Stimulated activated CD8-positive, alpha-beta memory T cell treated with anti-CD3 and anti-CD28 coated beads, Interleukin-7, amount 100 ng/mL, for 48 hours (primary cell): ENCODE measurements at regions not wholly inside any gene's neighbourhood (a gene's known extent, or its start where the extent isn't known, plus 50 kb on each side); places are given as distances from the start of the nearest gene placed in this dataset.
A peak's percentile ranks its signal among the peaks of the same experiment; 100 is the strongest.
"Not testable (repeated sequence)": the region's sequence is repeated elsewhere in the genome, so short reads cannot be mapped to it uniquely, and the experiment has no call there.

Source experiments
- DNase-seq, 2 donors: peaks; one replicate each; pipeline ENCODE4 v3.0.0-alpha.2; 2020; ENCODE audit warnings: low read depth in 1 of 2; ENCODE audit errors: extremely low read depth in 1 of 2

DNA sequence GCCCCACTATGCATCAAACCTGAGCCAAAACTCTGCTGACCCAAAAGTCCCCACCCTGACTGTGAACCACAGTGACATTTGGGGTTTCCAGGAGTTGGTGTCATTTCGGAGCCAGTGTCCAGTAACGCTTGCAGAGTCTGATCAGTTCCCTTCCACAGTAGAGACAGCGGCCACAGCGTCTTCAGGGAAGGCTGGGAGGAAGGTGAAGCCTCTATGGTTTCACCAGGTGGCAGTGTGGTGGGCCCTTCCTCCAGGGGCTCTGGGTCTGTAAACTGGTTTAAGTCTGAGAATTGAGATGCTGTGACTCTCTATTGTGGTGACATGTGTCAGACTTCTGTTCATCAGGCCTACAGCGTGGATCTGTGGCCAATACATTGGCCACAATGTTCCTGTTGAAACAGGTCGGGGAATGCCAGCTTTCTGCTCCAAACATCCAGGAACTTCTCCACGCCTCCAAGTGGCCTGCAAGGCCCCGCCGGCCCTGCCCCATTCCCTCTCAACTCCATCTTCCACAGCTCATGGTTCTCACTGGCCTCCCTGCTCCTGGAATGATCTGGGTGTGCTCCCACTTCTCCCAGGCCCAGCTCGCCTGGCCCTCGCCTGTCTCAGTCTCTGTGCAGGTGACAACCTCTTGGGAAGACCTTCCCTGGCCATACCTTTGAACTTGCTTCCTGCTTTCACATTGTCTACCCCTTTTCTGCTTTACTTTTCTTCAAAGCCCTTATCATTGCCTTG, 124.5 kb upstream of the FAM20C start:
- DNase-seq, result peak in 1 of 2 donors; percentile 13

DNA sequence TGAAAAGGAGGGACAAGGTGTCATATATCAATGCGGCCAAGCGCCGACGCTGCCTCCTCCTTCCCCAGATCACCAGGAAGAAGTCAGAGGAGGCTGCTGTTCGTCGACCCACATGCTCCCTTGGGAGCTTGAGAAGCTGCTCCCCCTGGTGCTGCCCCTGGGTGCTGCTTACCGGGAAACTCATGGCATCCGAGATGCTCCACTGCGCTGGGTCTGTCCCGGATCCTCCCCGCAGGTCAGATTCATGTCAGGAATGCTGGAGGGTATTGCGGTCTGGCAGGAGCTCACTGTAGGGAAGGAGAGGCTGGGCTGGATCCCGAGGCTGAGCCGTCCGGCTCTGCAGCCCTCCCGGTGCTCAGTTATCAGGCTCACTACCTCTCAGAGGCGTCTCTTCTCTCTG, 123.7 kb upstream of the FAM20C start:
- DNase-seq, result no peak

DNA sequence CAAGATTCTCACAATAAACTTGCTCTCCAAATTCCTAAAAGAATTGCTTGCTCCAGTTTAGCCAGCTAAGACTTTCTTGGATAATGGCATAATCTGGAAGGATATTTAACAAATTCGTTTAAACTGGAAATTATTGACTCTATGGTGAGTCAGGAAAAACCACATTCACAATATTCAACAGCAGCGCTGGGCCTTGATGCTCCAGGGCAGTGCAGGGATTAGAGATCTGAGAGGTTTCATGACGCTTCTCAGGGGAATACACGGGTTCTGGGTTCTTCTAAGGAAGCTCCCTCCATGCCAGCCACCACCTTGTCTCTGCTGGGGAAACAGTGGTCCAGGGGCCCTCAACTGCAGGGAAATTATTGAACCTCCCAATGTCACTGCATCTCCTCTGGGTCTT, 123.3 kb upstream of the FAM20C start:
- not testable (repeated sequence) for DNase-seq

DNA sequence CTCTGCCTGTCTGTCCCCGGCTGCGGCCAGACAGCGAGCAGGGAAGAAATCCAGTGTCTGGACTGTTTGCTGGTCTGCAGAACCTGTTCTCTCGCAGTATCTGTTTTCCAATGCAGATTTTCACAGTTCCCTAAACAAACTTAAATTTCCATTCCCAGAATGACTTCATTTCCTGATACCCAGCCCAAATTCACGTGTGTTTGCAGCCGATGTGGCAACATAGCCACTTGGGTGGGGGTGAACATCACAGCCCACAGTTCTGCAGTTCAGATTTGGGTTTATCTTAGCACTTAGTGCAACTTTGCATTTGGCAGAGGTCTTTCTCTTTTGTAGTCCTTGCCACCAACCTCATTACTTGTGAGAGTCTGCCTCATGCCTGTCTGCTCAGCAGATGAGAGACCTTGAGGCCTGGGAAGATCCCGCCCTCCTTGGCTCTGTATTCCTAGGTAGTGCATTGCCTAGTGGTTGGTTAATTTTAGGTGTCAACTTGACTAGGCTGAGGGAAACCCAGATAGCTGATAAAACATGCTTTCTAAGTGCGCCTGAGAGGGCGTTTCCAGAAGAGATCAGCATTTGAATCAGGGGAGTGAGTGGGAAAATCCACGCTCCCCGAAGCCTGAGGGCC, 122.8 kb upstream of the FAM20C start:
- DNase-seq, result not testable (repeated sequence)

GRCh38 chr7:70207-70606, 122.2 kb upstream of the FAM20C start:
- not testable (repeated sequence) for DNase-seq

GRCh38 chr7:70989-71388, 121.4 kb upstream of the FAM20C start:
- DNase-seq, result not testable (repeated sequence)

GRCh38 chr7:72266-73057, 119.9 kb upstream of the FAM20C start:
- not testable (repeated sequence) for DNase-seq

DNA sequence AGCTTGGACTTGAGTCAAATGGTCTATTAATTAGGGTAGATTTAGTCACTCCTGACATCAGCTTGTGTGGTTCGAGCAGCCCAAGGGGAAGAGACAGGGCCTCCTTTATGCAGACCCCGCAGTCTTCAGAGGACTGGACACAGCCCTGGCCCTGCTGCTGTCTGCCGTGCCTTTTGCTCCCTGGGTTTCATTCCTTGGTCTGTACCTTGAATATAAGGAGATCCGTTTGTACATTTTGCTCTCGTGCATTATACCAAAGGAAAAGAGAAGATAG, 119.4 kb upstream of the FAM20C start:
- not testable (repeated sequence) for DNase-seq

DNA sequence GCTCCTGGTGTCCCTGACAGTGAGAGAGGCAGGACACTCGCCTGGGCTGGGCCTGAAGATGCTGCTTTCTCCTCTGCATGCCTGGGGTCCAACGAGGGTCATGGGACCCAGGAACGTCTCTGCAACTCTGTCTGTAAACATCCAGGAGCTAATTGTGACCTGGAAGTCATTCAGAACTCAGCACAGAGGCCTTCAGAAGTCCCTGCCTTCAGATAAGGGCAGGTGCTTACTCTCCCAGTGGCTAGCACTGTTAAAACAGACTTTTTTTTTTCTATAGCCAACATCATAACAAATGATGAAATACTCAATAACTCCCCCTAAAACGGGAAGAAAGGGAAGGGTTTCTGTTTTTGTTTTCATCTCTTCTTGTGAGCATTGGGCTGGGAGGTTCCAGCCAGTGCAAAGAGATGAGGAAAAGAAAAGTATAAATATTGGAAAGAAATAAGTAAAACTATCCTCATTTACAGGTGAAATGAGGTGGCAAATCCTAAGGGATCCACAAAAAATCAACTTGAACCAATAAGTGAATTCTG, 118.3 kb upstream of the FAM20C start:
- DNase-seq, result not testable (repeated sequence)

- not testable (repeated sequence) for DNase-seq
These were observed 116.9 kb upstream of the FAM20C start for GRCh38 chr7:75511-75910.

DNA sequence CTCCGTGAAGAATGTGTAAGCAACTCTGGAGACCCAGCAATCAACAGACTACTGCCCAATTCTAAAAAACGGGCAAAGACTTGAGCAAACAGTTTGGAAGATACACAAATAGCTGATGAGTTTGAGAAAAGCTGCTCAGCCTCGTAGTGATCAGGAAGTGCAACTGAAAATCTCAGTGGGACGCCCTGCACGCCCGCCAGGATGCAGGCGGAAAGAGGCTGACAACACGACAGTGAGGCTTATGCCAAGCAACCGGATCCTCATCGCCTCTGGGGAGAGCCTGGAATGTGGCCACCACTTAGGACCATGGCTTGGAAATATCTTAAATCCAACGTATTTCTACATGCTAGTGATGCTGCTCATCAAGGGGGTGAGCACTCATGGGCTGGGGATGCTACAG, 116.2 kb upstream of the FAM20C start:
- not testable (repeated sequence) for DNase-seq

DNA sequence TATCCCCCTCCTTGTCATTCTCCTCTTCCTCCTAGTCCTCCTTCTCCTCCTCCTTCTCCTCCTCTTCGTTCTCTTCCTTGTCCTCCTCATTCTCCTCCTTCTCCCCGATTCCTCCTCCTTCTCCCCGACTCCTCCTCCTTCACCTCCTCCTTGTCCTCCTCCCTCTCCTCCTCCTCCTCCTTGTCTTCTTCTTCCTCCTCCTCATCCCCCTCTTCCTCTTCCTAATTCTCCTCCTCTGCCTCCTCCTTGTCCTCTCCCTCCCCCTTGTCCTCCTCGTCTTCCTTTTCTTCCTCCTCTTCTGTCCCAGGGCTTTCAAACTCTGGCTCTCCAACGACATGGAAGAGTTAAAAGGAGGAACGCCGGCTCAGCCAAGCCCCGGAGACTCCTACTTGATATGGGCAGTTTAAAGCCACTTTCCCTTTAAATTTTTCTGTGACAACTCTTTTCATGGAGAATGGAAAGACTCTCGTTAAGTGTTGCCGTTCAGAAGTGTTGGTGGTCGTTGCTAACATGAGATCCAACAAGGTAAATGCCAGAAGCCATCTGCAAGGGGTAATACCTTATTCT, 115.5 kb upstream of the FAM20C start:
- DNase-seq, result not testable (repeated sequence)

- not testable (repeated sequence) for DNase-seq
These were observed 113.5 kb upstream of the FAM20C start for GRCh38 chr7:78862-79261.

GRCh38 chr7:79400-80055, 112.8 kb upstream of the FAM20C start:
- DNase-seq, result not testable (repeated sequence)

DNA sequence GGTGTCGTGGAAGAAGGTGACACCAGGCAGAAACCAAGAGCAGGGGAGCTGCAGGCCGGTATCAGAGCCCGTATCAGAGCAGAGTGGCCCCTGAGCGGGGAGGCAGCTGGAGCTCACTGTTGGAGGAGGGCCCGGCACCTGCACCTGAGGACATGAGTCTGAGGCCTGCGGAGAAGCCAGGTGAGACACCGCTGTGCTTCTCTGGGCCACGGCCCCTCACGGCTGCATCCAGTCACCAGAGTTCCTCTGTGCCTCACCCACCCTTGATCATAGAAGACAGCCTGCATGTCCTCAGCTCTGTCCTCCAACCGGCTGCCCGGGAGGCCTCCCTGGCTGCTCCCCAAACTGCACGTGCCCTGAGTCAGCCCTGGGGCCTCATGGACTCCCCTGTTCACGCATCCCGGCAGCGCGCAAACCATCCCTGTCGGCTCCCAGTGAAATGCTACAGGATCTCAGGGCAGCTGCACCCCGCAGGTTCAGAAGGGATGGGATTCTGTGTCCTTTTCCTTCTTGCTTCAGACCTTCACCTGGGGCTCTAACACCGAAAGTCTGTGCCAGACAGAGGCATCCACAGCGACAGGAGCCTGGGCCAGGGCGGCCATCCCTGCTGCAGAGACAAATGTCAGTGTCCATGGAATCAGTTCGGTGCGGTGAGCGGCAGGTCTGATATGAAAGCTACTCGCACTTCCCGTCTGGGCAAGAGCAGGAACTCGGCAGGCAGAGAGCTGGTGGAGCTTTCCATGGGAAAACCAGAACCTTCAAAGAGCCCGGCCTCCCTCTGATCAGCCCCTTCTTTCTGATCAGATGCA, 111.9 kb upstream of the FAM20C start:
- DNase-seq, result no peak

GRCh38 chr7:81068-81925, 111.1 kb upstream of the FAM20C start:
- DNase-seq, result no peak

GRCh38 chr7:81926-82756, 110.2 kb upstream of the FAM20C start:
- DNase-seq, result no peak

DNA sequence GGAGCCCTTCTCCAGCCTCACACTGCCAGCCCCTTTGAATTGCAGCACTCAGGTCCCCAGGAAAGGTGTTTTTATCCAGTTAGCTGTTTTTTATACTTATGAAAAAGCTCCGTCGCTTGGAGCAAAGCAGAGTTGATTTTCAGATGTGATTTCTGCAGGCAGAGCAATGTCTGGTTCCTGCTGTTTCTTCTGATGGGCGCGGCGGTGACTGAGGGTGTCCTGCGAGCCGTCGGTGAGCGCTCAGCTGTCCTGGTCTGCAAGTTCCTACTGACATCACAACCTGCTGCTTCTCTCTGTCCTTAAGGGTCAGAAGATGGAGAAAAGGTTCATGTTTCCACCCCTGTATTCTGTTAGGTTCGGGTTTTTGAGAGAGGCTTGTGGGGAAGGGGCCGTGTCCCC, 109.6 kb upstream of the FAM20C start:
- DNase-seq, result no peak
